Mesendoderm (in vitro differentiated cells): ENCODE measurements at regions not wholly inside any gene's neighbourhood (a gene's known extent, or its start where the extent isn't known, plus 50 kb on each side); places are given as distances from the start of the nearest gene placed in this dataset.
A peak's percentile ranks its signal among the peaks of the same experiment; 100 is the strongest.

Experiments used
- DNase-seq: peaks from one replicate; pipeline ENCODE4 v3.0.0; 2013
- H2AK5ac ChIP-seq: 2 replicates; pipeline ENCODE4 v1.6.1; 2013; ENCODE audit warnings: low read length, inconsistent platforms
- H2BK120ac ChIP-seq: 2 replicates; pipeline ENCODE4 v1.6.1; 2013; ENCODE audit warnings: low read depth, mild to moderate bottlenecking, low read length, moderate library complexity, mixed read lengths
- H2BK15ac ChIP-seq: replicated peaks from 2 replicates; pipeline ENCODE4 v1.6.1; 2013; ENCODE audit warnings: low read depth, mild to moderate bottlenecking, moderate library complexity
- H2BK5ac ChIP-seq: 2 replicates; pipeline ENCODE4 v1.6.1; 2013; ENCODE audit warnings: low read length, inconsistent platforms
- H3K18ac ChIP-seq: 2 replicates; pipeline ENCODE4 v1.6.1; 2013; ENCODE audit warnings: mild to moderate bottlenecking, low read length, mixed read lengths
- H3K23ac ChIP-seq: one replicate; pipeline ENCODE4 v1.6.1; 2013; ENCODE audit warnings: low read length
- H3K27ac ChIP-seq: 2 replicates; pipeline ENCODE4 v1.5.1; 2013; ENCODE audit warnings: low read depth, mild to moderate bottlenecking, inconsistent platforms, low read length, moderate library complexity
- H3K27me3 ChIP-seq: 2 replicates; pipeline ENCODE4 v1.6.1; 2013; ENCODE audit warnings: low read length, control low read depth, mild to moderate bottlenecking, inconsistent platforms; ENCODE audit not compliant: insufficient read depth, poor library complexity
- H3K36me3 ChIP-seq: 2 replicates; pipeline ENCODE4 v1.6.1; 2013; ENCODE audit warnings: low read length, inconsistent platforms; ENCODE audit not compliant: control insufficient read depth, insufficient read depth
- H3K4ac ChIP-seq: one replicate; pipeline ENCODE4 v1.6.1; 2013; ENCODE audit warnings: low read depth, mild to moderate bottlenecking, low read length, moderate library complexity
- H3K4me1 ChIP-seq: 2 replicates; pipeline ENCODE4 v1.6.1; 2013; ENCODE audit warnings: low read depth, low read length, inconsistent platforms; ENCODE audit not compliant: control insufficient read depth
- H3K4me2 ChIP-seq: 2 replicates; pipeline ENCODE4 v1.6.1; 2013; ENCODE audit warnings: low read length
- H3K4me3 ChIP-seq: 2 replicates; pipeline ENCODE4 v1.5.1; 2013; ENCODE audit warnings: mild to moderate bottlenecking, low read length
- H3K56ac ChIP-seq: one replicate; pipeline ENCODE4 v1.6.1; 2013; ENCODE audit warnings: low read length
- H3K79me1 ChIP-seq: 2 replicates; pipeline ENCODE4 v1.6.1; 2013; ENCODE audit warnings: low read length, inconsistent platforms
- H3K79me2 ChIP-seq: 2 replicates; pipeline ENCODE4 v1.6.1; 2013; ENCODE audit warnings: mild to moderate bottlenecking, low read length; ENCODE audit not compliant: control insufficient read depth, insufficient read depth
- H3K9ac ChIP-seq: 2 replicates; pipeline ENCODE4 v1.6.1; 2013; ENCODE audit warnings: low read length, inconsistent platforms
- H4K5ac ChIP-seq: one replicate; pipeline ENCODE4 v1.6.1; 2013; ENCODE audit warnings: low read length
- H4K8ac ChIP-seq: one replicate; pipeline ENCODE4 v1.6.1; 2013; ENCODE audit warnings: low read depth, mild to moderate bottlenecking, control low read depth, low read length, moderate library complexity
- WGBS: extraction: QIAGEN DNeasy Blood & Tissue Kit; methylation state at CpG from one replicate; pipeline ENCODE4 v1.1.7; 2013; ENCODE audit warnings: low lambda C conversion rate, missing lambda C conversion rate; ENCODE audit not compliant: insufficient coverage; ENCODE audit errors: extremely low coverage; 5-methylcytosine and 5-hydroxymethylcytosine counted together

DNA sequence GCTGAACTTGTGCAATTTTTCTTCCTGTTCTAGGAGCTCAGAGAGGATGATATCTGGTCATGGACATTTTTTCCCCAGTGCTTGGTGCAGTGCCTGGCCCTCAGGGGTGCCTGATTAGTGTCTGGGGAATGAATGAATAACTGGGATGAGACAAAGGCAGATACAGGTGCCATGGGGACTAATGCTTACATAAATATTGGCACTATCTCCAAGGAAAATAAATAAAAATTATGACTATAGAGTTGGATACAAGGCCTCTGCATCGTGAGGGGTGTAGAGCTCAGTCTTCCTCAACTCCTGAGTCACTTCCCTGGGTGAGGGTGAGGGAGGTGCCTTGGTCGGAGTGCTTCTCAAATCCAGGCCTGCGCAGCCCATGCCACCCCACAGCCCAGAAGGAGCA, 188.6 kb downstream of the KCNA5 start:
- Histone ChIP-seq H2BK15ac (no peak overlapping the region), H3K56ac (no peak overlapping the region), H4K8ac (no peak overlapping the region), H3K4me3 (no peak overlapping the region), H2AK5ac (no peak overlapping the region), H3K18ac (no peak overlapping the region), H3K27me3 (no peaks in the 10 kb centered on the region), H3K4ac (no peak overlapping the region), H2BK5ac (no peak overlapping the region), H2BK120ac (no peak overlapping the region), H3K79me2 (no peaks in the 10 kb centered on the region), H3K4me1 (no peaks in the 10 kb centered on the region), H3K23ac (no peak overlapping the region), H4K5ac (no peak overlapping the region), H3K79me1 (no peaks in the 10 kb centered on the region), H3K36me3 (no peaks in the 10 kb centered on the region), H3K4me2 (no peak overlapping the region), H3K9ac (no peak overlapping the region), H3K27ac (no peak overlapping the region)
- no peak for DNase-seq
- no CpG with 5 or more reads among the region's 3 CpGs for WGBS

DNA sequence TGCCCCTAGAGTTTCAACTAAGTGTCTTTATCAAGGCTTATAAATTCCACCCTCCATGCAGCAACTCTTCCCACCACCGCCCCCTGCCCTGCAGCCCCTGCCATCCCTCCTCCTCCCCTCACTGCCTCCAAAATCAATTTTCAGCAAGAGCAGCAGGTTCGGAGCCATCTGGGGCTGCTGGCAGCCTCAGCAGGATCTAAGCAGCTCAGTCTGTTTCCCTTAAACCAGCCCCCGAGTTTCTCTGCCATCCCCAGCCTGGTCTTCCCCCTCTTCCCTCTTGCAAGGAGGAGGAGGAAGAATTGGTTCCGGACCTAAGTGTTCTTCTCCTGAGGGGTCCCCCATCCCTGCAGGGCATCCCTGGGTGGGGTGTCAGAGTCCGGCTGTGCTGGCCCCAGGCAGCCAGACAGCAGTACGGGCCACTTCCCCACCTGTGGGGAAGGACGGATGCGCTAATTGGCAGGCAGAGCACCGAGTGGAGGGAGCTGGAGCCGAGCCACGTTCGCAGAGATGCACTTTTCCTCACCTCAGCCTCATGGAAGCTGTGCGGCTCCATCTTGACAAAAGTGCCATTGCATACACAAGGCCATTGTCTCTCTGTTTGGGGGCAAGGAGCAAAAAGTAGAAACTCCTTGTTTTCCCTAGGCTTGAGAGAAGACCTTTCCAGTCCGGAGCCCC, 189.3 kb downstream of the KCNA5 start:
- no peak overlapping the region for H3K23ac ChIP-seq
- H2BK120ac ChIP-seq = no peak overlapping the region
- no peak overlapping the region for H2BK5ac ChIP-seq
- H2BK15ac ChIP-seq = no peak overlapping the region
- no peaks in the 10 kb centered on the region for H3K4me1 ChIP-seq
- no peak overlapping the region for H4K8ac ChIP-seq
- no peak overlapping the region for H3K4me2 ChIP-seq
- H3K27ac ChIP-seq = no peak overlapping the region
- WGBS = no CpG with 5 or more reads among the region's 14 CpGs
- H2AK5ac ChIP-seq = no peak overlapping the region
- H3K27me3 ChIP-seq = no peaks in the 10 kb centered on the region
- H3K79me2 ChIP-seq = no peaks in the 10 kb centered on the region
- no peak overlapping the region for H3K56ac ChIP-seq
- no peaks in the 10 kb centered on the region for H3K36me3 ChIP-seq
- no peak for DNase-seq
- H3K9ac ChIP-seq = no peak overlapping the region
- H3K4me3 ChIP-seq = no peak overlapping the region
- H4K5ac ChIP-seq = no peak overlapping the region
- H3K4ac ChIP-seq = no peak overlapping the region
- H3K18ac ChIP-seq = no peak overlapping the region
- H3K79me1 ChIP-seq = no peaks in the 10 kb centered on the region

DNA sequence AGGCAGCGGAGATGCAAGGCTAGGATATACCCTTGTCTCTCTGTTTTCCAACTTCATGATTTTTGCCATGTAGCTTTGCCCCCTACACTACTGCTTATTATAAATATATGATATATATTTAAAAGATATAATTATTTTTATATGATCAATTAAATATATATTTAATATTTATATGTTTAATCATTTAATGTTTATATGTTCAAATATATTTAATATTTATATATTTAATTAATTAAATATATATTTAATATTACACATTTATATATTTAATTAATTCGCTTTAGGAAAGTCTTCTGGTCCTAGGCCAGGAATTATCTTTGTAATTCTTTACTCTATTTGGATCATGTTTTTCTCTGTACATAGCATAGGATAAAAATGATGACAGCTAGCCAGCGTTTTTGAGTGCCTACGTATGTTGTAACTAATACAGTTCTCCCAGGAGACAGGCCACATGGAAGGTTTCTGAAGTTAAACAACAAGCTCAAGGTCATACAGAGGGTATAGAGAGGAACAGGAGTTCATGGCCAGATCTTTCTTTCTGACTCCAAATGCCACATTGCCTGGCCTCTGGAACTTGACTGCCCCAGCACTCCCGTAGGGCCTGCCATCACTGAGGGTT, 192.5 kb downstream of the KCNA5 start:
- WGBS = no CpG with 5 or more reads among the region's 5 CpGs
- no peak overlapping the region for H2BK120ac ChIP-seq
- no peak overlapping the region for H3K4me3 ChIP-seq
- no peak for DNase-seq
- H3K9ac ChIP-seq = no peak overlapping the region
- no peak overlapping the region for H3K4ac ChIP-seq
- no peak overlapping the region for H3K18ac ChIP-seq
- no peak overlapping the region for H3K23ac ChIP-seq
- no peak overlapping the region for H4K5ac ChIP-seq
- H3K27ac ChIP-seq = no peak overlapping the region
- H3K79me1 ChIP-seq = no peaks in the 10 kb centered on the region
- no peak overlapping the region for H3K4me2 ChIP-seq
- H3K36me3 ChIP-seq = no peaks in the 10 kb centered on the region
- no peak overlapping the region for H4K8ac ChIP-seq
- no peak overlapping the region for H3K56ac ChIP-seq
- H3K79me2 ChIP-seq = no peaks in the 10 kb centered on the region
- no peaks in the 10 kb centered on the region for H3K27me3 ChIP-seq
- H2BK5ac ChIP-seq = no peak overlapping the region
- H2BK15ac ChIP-seq = no peak overlapping the region
- no peak overlapping the region for H2AK5ac ChIP-seq
- H3K4me1 ChIP-seq = no peaks in the 10 kb centered on the region

DNA sequence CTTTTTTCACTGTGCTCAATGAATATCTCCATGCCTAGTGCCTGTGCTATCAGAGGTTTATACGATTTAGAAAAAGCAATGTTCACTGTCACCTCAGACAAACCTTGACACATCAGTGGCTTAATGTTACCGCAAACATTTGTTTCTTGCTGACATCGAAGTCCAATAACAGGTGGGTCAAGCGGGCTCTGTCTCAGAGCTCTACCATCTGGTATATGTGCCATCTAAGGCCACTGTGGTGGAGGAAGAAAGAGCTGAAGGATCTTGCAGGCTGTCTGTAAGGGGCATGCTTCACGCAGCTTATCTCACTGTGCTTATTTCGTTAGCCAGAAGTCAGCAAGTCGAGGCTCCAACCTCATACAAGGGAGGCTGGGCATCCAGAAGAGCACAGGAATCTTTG, 189.5 kb upstream of the NTF3 start:
- Histone ChIP-seq H3K27me3 (no peaks in the 10 kb centered on the region), H2AK5ac (no peak overlapping the region), H3K56ac (no peak overlapping the region), H3K27ac (no peak overlapping the region), H2BK15ac (no peak overlapping the region), H2BK5ac (no peak overlapping the region), H4K8ac (no peak overlapping the region), H3K9ac (no peak overlapping the region), H2BK120ac (no peak overlapping the region), H3K79me1 (no peaks in the 10 kb centered on the region), H3K4me2 (no peak overlapping the region), H3K79me2 (no peaks in the 10 kb centered on the region), H3K36me3 (no peaks in the 10 kb centered on the region), H3K23ac (no peak overlapping the region), H3K4me1 (peaks cover 19% of the 10 kb centered on the region), H3K18ac (no peak overlapping the region), H4K5ac (no peak overlapping the region), H3K4ac (no peak overlapping the region), H3K4me3 (no peak overlapping the region)
- no peak for DNase-seq
- WGBS = no CpG with 5 or more reads among the region's 7 CpGs

- Histone ChIP-seq H2BK15ac (no peak overlapping the region), H2BK120ac (no peak overlapping the region), H4K8ac (no peak overlapping the region), H3K9ac (no peak overlapping the region), H3K18ac (no peak overlapping the region), H3K79me1 (no peaks in the 10 kb centered on the region), H3K4ac (no peak overlapping the region), H2BK5ac (no peak overlapping the region), H4K5ac (no peak overlapping the region), H3K23ac (no peak overlapping the region), H3K27me3 (no peaks in the 10 kb centered on the region), H3K4me1 (peaks cover 19% of the 10 kb centered on the region), H3K56ac (no peak overlapping the region), H3K79me2 (no peaks in the 10 kb centered on the region), H3K27ac (no peak overlapping the region), H3K4me3 (no peak overlapping the region), H2AK5ac (no peak overlapping the region), H3K4me2 (no peak overlapping the region), H3K36me3 (no peaks in the 10 kb centered on the region)
- no peak for DNase-seq
- no CpG with 5 or more reads among the region's 4 CpGs for WGBS
Measured at GRCh38 chr12:5243014-5243413, 188.9 kb upstream of the NTF3 start.

DNA sequence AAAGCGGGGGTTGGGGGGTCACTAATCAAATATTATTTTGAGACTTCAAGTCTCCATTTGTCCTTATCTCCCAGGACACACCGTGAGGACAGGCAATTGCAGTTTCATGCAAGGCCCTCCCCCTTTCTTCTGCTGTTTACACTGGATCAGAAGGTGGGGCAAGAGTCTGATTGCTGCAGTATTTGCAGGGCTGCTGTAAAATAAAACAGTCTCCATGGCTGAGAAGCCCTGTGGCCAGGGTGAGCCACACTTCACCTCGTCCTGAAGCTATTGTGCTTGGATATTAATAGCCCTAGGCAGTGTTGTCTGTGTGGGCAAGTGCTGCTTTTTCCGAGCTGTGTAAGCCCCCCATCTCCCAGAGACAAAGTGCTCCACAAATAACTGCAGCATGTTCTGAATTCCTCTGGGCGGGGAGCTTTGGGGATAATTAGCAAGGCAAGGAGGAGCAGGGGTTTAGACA, 187.4 kb upstream of the NTF3 start:
- H2AK5ac ChIP-seq = no peak overlapping the region
- H2BK15ac ChIP-seq = no peak overlapping the region
- no peak overlapping the region for H2BK5ac ChIP-seq
- H3K27me3 ChIP-seq = no peaks in the 10 kb centered on the region
- H3K79me1 ChIP-seq = no peaks in the 10 kb centered on the region
- no peaks in the 10 kb centered on the region for H3K79me2 ChIP-seq
- H4K8ac ChIP-seq = no peak overlapping the region
- no peak overlapping the region for H3K27ac ChIP-seq
- no peak overlapping the region for H3K4ac ChIP-seq
- no peak overlapping the region for H3K23ac ChIP-seq
- H3K36me3 ChIP-seq = no peaks in the 10 kb centered on the region
- H3K18ac ChIP-seq = no peak overlapping the region
- no peak overlapping the region for H3K4me3 ChIP-seq
- no peak overlapping the region for H3K9ac ChIP-seq
- DNase-seq = peak; percentile 77
- peaks cover 19% of the 10 kb centered on the region for H3K4me1 ChIP-seq
- no peak overlapping the region for H3K4me2 ChIP-seq
- H3K56ac ChIP-seq = peak overlapping the region; percentile 6
- no CpG with 5 or more reads among the region's 5 CpGs for WGBS
- no peak overlapping the region for H2BK120ac ChIP-seq
- no peak overlapping the region for H4K5ac ChIP-seq
